ENCODE measurements at regions not wholly inside any gene's neighbourhood (a gene's known extent, or its start where the extent isn't known, plus 50 kb on each side); places are given as distances from the start of the nearest gene placed in this dataset.

- TF ChIP-seq EZH2phosphoT487 (IDR thresholded peaks at IDR 0.05; ENCODE audit: borderline replicate concordance, low read length) (no peak), CTCF (IDR thresholded peaks at IDR 0.05; ENCODE audit: low read depth, low read length, poor library complexity, severe bottlenecking) (no peak)
- Histone ChIP-seq H3K9me3 (ENCODE audit: control insufficient read depth, insufficient read depth, low read length) (peaks cover 4% of the 10 kb centered on the region; the same call in 1 of the 2 replicates), H3K9me2 (replicated peaks; ENCODE audit: control insufficient read depth, low read length) (no peaks in the 10 kb centered on the region), H3K4me1 (ENCODE audit: control insufficient read depth, low read length) (peaks cover 9% of the 10 kb centered on the region), H3K4me3 (ENCODE audit: low read length) (no peak overlapping the region), H3K4me2 (ENCODE audit: low read length) (no peak overlapping the region), H3K27ac (ENCODE audit: low read depth, low read length) (no peak overlapping the region), H3F3A (ENCODE audit: control insufficient read depth, insufficient read depth) (no peaks in the 10 kb centered on the region), H3K36me3 (ENCODE audit: control insufficient read depth, low read length) (no peaks in the 10 kb centered on the region), H3K79me2 (ENCODE audit: control insufficient read depth, low read length) (no peaks in the 10 kb centered on the region), H4K20me1 (ENCODE audit: control insufficient read depth, insufficient read depth, low read depth, low read length) (no peaks in the 10 kb centered on the region), H3K27me3 (ENCODE audit: control insufficient read depth, low read length) (no peaks in the 10 kb centered on the region)
These were observed 307.6 kb upstream of the FERMT1 start for GRCh38 chr20:6430381-6430780.

DNA sequence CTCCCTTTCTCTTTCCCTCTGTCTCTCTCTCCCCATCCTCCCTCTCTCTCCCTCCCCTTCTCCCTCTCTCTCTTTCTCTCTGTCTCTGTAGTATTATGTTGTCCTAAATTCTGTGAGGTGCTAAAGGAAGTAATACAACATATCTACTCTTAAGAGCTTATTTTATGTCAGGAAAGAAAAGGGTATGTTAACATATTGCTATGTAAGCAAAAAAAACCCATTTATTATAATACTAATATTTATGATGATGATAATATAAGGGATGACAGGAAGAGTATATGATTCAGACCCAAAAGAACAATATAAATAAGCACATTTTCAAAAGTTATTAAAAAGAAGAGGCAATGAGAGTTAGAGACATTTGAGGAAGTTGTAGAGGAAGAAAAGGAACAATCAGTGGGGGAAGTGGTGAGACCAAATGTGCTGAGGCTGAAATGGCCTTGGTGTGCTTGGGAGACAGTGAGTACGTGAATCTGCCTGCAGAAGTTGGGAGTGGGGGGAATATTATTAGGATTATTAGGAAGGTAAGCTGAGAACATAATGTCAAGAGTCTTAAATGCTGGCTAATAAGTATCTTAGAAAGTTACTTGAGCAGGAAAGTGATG lies 303.6 kb upstream of the FERMT1 start:
- no peaks in the 10 kb centered on the region for H3K9me2 ChIP-seq (replicated peaks; ENCODE audit: control insufficient read depth, low read length)
- no peak overlapping the region for H3K27ac ChIP-seq (ENCODE audit: low read depth, low read length)
- H4K20me1 ChIP-seq (ENCODE audit: control insufficient read depth, insufficient read depth, low read depth, low read length): no peaks in the 10 kb centered on the region
- H3K4me2 ChIP-seq (ENCODE audit: low read length): no peak overlapping the region
- H3K9me3 ChIP-seq (ENCODE audit: control insufficient read depth, insufficient read depth, low read length): peaks cover 4% of the 10 kb centered on the region; the same call in 1 of the 2 replicates
- H3F3A ChIP-seq (ENCODE audit: control insufficient read depth, insufficient read depth): no peaks in the 10 kb centered on the region
- H3K79me2 ChIP-seq (ENCODE audit: control insufficient read depth, low read length): no peaks in the 10 kb centered on the region
- H3K4me1 ChIP-seq (ENCODE audit: control insufficient read depth, low read length): peaks cover 9% of the 10 kb centered on the region
- no peaks in the 10 kb centered on the region for H3K36me3 ChIP-seq (ENCODE audit: control insufficient read depth, low read length)
- TF ChIP-seq EZH2phosphoT487 (IDR thresholded peaks at IDR 0.05; ENCODE audit: borderline replicate concordance, low read length) (no peak), CTCF (IDR thresholded peaks at IDR 0.05; ENCODE audit: low read depth, low read length, poor library complexity, severe bottlenecking) (no peak)
- H3K27me3 ChIP-seq (ENCODE audit: control insufficient read depth, low read length): no peaks in the 10 kb centered on the region
- H3K4me3 ChIP-seq (ENCODE audit: low read length): no peak overlapping the region

GRCh38 chr20:6421321-6422248 lies 298.8 kb upstream of the FERMT1 start:
- Histone ChIP-seq H3K4me1 (ENCODE audit: control insufficient read depth, low read length) (peaks cover 2% of the 10 kb centered on the region), H3K79me2 (ENCODE audit: control insufficient read depth, low read length) (no peaks in the 10 kb centered on the region), H3K27me3 (ENCODE audit: control insufficient read depth, low read length) (no peaks in the 10 kb centered on the region), H3K36me3 (ENCODE audit: control insufficient read depth, low read length) (no peaks in the 10 kb centered on the region), H3K9me2 (replicated peaks; ENCODE audit: control insufficient read depth, low read length) (no peaks in the 10 kb centered on the region), H4K20me1 (ENCODE audit: control insufficient read depth, insufficient read depth, low read depth, low read length) (no peaks in the 10 kb centered on the region), H3K27ac (ENCODE audit: low read depth, low read length) (no peak overlapping the region), H3K4me3 (ENCODE audit: low read length) (no peak overlapping the region), H3K4me2 (ENCODE audit: low read length) (no peak overlapping the region), H3F3A (ENCODE audit: control insufficient read depth, insufficient read depth) (no peaks in the 10 kb centered on the region), H3K9me3 (ENCODE audit: control insufficient read depth, insufficient read depth, low read length) (no peaks in the 10 kb centered on the region)
- TF ChIP-seq CTCF (IDR thresholded peaks at IDR 0.05; ENCODE audit: low read depth, low read length, poor library complexity, severe bottlenecking) (no peak), EZH2phosphoT487 (IDR thresholded peaks at IDR 0.05; ENCODE audit: borderline replicate concordance, low read length) (no peak)
